ENCODE measurements at regions not wholly inside any gene's neighbourhood (a gene's known extent, or its start where the extent isn't known, plus 50 kb on each side); places are given as distances from the start of the nearest gene placed in this dataset.

DNA sequence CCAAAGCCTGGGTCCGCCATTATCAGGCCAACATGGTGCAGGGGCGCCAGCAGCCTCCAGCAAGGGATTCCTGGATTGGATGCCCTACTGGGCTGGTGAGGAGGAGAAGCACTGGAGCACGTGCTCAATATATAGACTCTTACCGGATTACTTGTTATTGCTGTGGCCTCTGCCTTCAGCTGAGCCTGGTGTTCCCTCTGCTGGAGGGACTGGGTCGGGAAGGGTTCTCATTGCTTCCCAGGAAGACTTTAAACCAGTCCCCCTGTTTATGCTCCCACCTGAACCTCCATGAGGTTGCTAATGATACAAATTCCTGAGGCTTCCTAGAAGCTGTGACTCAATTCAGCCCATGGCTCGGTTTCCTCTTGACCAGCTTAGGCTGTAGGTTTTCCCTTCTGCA, 186.7 kb upstream of the ARID1B start:
- Histone ChIP-seq H3K36me3 (no peaks in the 10 kb centered on the region), H3K9ac (no peak overlapping the region), H3K9me3 (ENCODE audit: low read depth) (no peaks in the 10 kb centered on the region), H3K79me2 (ENCODE audit: low read depth) (no peaks in the 10 kb centered on the region), H3K4me2 (no peak overlapping the region), H3K27me3 (no peaks in the 10 kb centered on the region), H3F3A (ENCODE audit: low read depth) (no peaks in the 10 kb centered on the region), H3K4me1 (no peaks in the 10 kb centered on the region), H4K20me1 (ENCODE audit: low read depth) (no peaks in the 10 kb centered on the region), H3K27ac (no peak overlapping the region), H3K4me3 (no peak overlapping the region), H2AFZ (replicated peaks) (no peak overlapping the region)
- no peak for TF ChIP-seq EZH2 (IDR thresholded peaks at IDR 0.05)
- Mint-ChIP-seq H3K36me3 (no peaks in the 10 kb centered on the region), H3K27ac (no peak overlapping the region), H3K27me3 (ENCODE audit: insufficient read depth, low read depth) (peaks cover 3% of the 10 kb centered on the region), H3K9me3 (peaks cover 4% of the 10 kb centered on the region), H3K4me3 (no peak overlapping the region), H3K4me1 (no peaks in the 10 kb centered on the region)
- DNase-seq (ENCODE audit: low spot score) = no peak

DNA sequence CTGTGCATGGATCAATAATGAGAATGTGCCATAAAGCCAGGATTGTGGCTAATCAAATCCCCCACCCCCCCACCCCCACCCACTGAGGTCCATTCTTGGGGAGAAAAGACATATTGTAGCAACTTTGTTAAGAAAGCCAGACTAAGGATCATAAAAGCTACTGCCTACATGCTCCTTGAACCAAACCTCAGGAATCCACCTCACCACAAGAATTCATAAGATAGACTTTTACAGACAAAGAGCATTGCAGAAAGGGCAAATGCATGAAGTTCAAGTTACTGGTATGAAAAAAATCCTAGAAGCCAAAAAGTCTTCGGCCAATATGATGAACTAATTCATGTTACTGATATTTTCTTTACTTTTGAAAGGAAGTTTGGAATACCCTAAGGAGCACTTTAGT, 187.9 kb upstream of the ARID1B start:
- DNase-seq (ENCODE audit: low spot score) = no peak
- H3K27ac Mint-ChIP-seq = no peak overlapping the region
- Histone ChIP-seq H3K4me1 (no peaks in the 10 kb centered on the region), H3K36me3 (no peaks in the 10 kb centered on the region), H4K20me1 (ENCODE audit: low read depth) (no peaks in the 10 kb centered on the region), H3K4me2 (no peak overlapping the region), H3K9me3 (ENCODE audit: low read depth) (no peaks in the 10 kb centered on the region), H3K79me2 (ENCODE audit: low read depth) (no peaks in the 10 kb centered on the region), H3K9ac (no peak overlapping the region), H3F3A (ENCODE audit: low read depth) (no peaks in the 10 kb centered on the region), H3K27me3 (no peaks in the 10 kb centered on the region), H3K4me3 (no peak overlapping the region), H2AFZ (replicated peaks) (no peak overlapping the region), H3K27ac (no peak overlapping the region)
- no peak for TF ChIP-seq EZH2phosphoT487 (IDR thresholded peaks at IDR 0.05)
- TF ChIP-seq EZH2 (IDR thresholded peaks at IDR 0.05) = no peak
- TF ChIP-seq, protein P1, sequence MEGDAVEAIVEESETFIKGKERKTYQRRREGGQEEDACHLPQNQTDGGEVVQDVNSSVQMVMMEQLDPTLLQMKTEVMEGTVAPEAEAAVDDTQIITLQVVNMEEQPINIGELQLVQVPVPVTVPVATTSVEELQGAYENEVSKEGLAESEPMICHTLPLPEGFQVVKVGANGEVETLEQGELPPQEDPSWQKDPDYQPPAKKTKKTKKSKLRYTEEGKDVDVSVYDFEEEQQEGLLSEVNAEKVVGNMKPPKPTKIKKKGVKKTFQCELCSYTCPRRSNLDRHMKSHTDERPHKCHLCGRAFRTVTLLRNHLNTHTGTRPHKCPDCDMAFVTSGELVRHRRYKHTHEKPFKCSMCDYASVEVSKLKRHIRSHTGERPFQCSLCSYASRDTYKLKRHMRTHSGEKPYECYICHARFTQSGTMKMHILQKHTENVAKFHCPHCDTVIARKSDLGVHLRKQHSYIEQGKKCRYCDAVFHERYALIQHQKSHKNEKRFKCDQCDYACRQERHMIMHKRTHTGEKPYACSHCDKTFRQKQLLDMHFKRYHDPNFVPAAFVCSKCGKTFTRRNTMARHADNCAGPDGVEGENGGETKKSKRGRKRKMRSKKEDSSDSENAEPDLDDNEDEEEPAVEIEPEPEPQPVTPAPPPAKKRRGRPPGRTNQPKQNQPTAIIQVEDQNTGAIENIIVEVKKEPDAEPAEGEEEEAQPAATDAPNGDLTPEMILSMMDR (IDR thresholded peaks at IDR 0.05) = no peak
- no peaks in the 10 kb centered on the region for H3K36me3 Mint-ChIP-seq
- H3K9me3 Mint-ChIP-seq = peaks cover 2% of the 10 kb centered on the region
- no peak overlapping the region for H3K4me3 Mint-ChIP-seq
- no peaks in the 10 kb centered on the region for H3K4me1 Mint-ChIP-seq
- H3K27me3 Mint-ChIP-seq (ENCODE audit: insufficient read depth, low read depth) = no peaks in the 10 kb centered on the region

DNA sequence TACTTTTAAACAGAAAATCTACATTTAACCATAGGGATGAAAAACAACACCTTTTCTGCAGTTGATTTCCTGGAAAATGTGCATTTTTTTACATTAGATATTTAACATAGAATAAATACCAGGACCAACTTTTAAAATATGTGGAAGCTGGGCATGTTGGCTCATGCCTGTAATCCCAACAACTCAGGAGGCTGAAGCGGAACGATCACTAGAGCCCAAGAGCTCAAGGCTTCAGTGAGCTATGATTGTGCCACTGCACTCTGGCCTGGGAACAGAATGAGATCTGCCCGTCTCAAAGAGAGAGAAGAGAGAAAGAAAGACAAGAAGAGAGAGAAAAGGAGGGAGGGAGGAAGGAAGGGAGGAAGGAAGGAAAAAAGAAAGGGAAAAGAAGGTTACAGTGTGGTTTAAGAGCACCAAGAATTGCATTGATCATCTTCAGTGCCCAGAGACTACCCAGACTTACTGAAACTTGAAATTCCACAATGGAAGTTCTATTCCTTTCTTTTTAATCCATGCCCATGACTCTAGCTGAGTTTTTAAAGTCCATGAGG, 189.4 kb upstream of the ARID1B start:
- Mint-ChIP-seq H3K36me3 (no peaks in the 10 kb centered on the region), H3K4me1 (no peaks in the 10 kb centered on the region), H3K4me3 (no peak overlapping the region), H3K27ac (no peak overlapping the region), H3K9me3 (peaks cover 2% of the 10 kb centered on the region), H3K27me3 (ENCODE audit: insufficient read depth, low read depth) (no peaks in the 10 kb centered on the region)
- H4K20me1 ChIP-seq (ENCODE audit: low read depth) = no peaks in the 10 kb centered on the region
- H2AFZ ChIP-seq (replicated peaks) = no peak overlapping the region
- no peaks in the 10 kb centered on the region for H3K9me3 ChIP-seq (ENCODE audit: low read depth)
- no peaks in the 10 kb centered on the region for H3K36me3 ChIP-seq
- no peaks in the 10 kb centered on the region for H3K79me2 ChIP-seq (ENCODE audit: low read depth)
- H3K4me1 ChIP-seq = no peaks in the 10 kb centered on the region
- TF ChIP-seq EZH2 (IDR thresholded peaks at IDR 0.05) (no peak), EZH2phosphoT487 (IDR thresholded peaks at IDR 0.05) (no peak)
- TF ChIP-seq, protein P1 (IDR thresholded peaks at IDR 0.05) = no peak
- no peak overlapping the region for H3K27ac ChIP-seq
- H3K4me2 ChIP-seq = no peak overlapping the region
- H3K4me3 ChIP-seq = no peak overlapping the region
- H3K27me3 ChIP-seq = no peaks in the 10 kb centered on the region
- DNase-seq (ENCODE audit: low spot score) = no peak
- H3F3A ChIP-seq (ENCODE audit: low read depth) = no peaks in the 10 kb centered on the region
- no peak overlapping the region for H3K9ac ChIP-seq

DNA sequence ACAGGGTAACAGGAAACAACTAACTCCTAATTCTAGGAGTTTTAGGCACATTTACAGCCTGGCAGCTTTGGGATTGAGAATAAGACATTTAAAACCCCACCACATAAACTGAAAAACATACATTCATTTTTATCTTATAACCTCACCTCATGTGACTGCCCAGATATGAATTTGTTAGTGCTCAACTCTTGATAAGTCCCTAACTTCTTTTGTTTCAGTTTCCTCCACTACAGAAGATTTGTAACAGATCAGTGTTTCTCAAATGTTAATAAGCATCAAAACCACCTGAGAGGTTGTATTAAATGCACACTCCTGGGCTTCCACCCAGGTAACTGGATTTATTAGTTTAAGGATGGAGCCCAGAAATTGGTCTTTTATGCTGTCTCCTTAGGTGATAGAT, 190.1 kb upstream of the ARID1B start:
- Histone ChIP-seq H3K27ac (no peak overlapping the region), H3K4me2 (no peak overlapping the region), H3K27me3 (no peaks in the 10 kb centered on the region), H3K4me3 (no peak overlapping the region), H3K9ac (no peak overlapping the region), H3K36me3 (no peaks in the 10 kb centered on the region), H3K9me3 (ENCODE audit: low read depth) (no peaks in the 10 kb centered on the region), H3F3A (ENCODE audit: low read depth) (no peaks in the 10 kb centered on the region), H2AFZ (replicated peaks) (no peak overlapping the region), H3K4me1 (no peaks in the 10 kb centered on the region), H4K20me1 (ENCODE audit: low read depth) (no peaks in the 10 kb centered on the region), H3K79me2 (ENCODE audit: low read depth) (no peaks in the 10 kb centered on the region)
- H3K27me3 Mint-ChIP-seq (ENCODE audit: insufficient read depth, low read depth) = no peaks in the 10 kb centered on the region
- H3K4me1 Mint-ChIP-seq = no peaks in the 10 kb centered on the region
- no peak overlapping the region for H3K27ac Mint-ChIP-seq
- H3K4me3 Mint-ChIP-seq = no peak overlapping the region
- no peak for DNase-seq (ENCODE audit: low spot score)
- TF ChIP-seq EZH2phosphoT487 (IDR thresholded peaks at IDR 0.05) = no peak
- TF ChIP-seq, protein P1 (IDR thresholded peaks at IDR 0.05) = no peak
- H3K36me3 Mint-ChIP-seq = no peaks in the 10 kb centered on the region
- H3K9me3 Mint-ChIP-seq = peaks cover 2% of the 10 kb centered on the region

Data from neural progenitor cell (in vitro differentiated cells).